HG03565 (cell line): ENCODE measurements at regions not wholly inside any gene's neighbourhood (a gene's known extent, or its start where the extent isn't known, plus 50 kb on each side); places are given as distances from the start of the nearest gene placed in this dataset.

Experiments
- ATAC-seq: cut with Tn5 transposase; IDR thresholded peaks from one replicate; pipeline ENCODE4 v1.9.1; 2021; ENCODE audit warnings: mild to moderate bottlenecking, moderate library complexity; ENCODE audit not compliant: unreplicated experiment

- no peak for ATAC-seq
Observed at GRCh38 chr5:174229514-174230370, 184.2 kb downstream of the NSG2 start.

- ATAC-seq = no peak
Observed at GRCh38 chr5:174231956-174232487, 186.5 kb downstream of the NSG2 start.

GRCh38 chr5:174234388-174234787, 188.9 kb downstream of the NSG2 start:
- no peak for ATAC-seq

- ATAC-seq = no peak
Observed at GRCh38 chr5:174235221-174236011, 189.9 kb downstream of the NSG2 start.

GRCh38 chr5:174236070-174236469, 190.6 kb downstream of the NSG2 start:
- ATAC-seq = no peak

GRCh38 chr5:174239718-174240117, 194.2 kb downstream of the NSG2 start:
- ATAC-seq = no peak

- ATAC-seq = no peak
Observed at GRCh38 chr5:174242573-174242972, 197.1 kb downstream of the NSG2 start.

GRCh38 chr5:174243904-174244303, 198.4 kb downstream of the NSG2 start:
- ATAC-seq = no peak

- ATAC-seq = no peak
Observed at GRCh38 chr5:174245516-174246075, 200.1 kb downstream of the NSG2 start.

GRCh38 chr5:174246743-174247142, 201.2 kb downstream of the NSG2 start:
- no peak for ATAC-seq

- no peak for ATAC-seq
Observed at GRCh38 chr5:174247301-174247700, 201.8 kb downstream of the NSG2 start.

GRCh38 chr5:174251305-174252000, 205.9 kb downstream of the NSG2 start:
- ATAC-seq = no peak

- ATAC-seq = no peak
Observed at GRCh38 chr5:174252121-174252520, 206.6 kb downstream of the NSG2 start.

- no peak for ATAC-seq
Observed at GRCh38 chr5:174259696-174260420, 214.4 kb downstream of the NSG2 start.

- ATAC-seq = no peak
Observed at GRCh38 chr5:174271316-174271715, 225.8 kb downstream of the NSG2 start.

GRCh38 chr5:174272671-174273070, 227.2 kb downstream of the NSG2 start:
- no peak for ATAC-seq

- peak; percentile 89 for ATAC-seq
Observed at GRCh38 chr5:174273325-174273724, 227.8 kb downstream of the NSG2 start.

GRCh38 chr5:174275959-174276358, 230.5 kb downstream of the NSG2 start:
- ATAC-seq = no peak

- ATAC-seq = no peak
Observed at GRCh38 chr5:174281089-174281760, 235.7 kb downstream of the NSG2 start.

GRCh38 chr5:174281855-174282254, 236.3 kb downstream of the NSG2 start:
- peak; percentile 40 for ATAC-seq
